GM18520 (cell line): ENCODE measurements at regions not wholly inside any gene's neighbourhood (a gene's known extent, or its start where the extent isn't known, plus 50 kb on each side); places are given as distances from the start of the nearest gene placed in this dataset.
"Not testable (repeated sequence)": the region's sequence is repeated elsewhere in the genome, so short reads cannot be mapped to it uniquely, and the experiment has no call there.

ENCODE experiments used
- ATAC-seq: cut with Tn5 transposase; IDR thresholded peaks from one replicate; pipeline ENCODE4 v1.9.1; 2021; ENCODE audit not compliant: unreplicated experiment

- no peak for ATAC-seq
Measured at GRCh38 chr9:31848505-31849285, 535.7 kb upstream of the ACO1 start.

GRCh38 chr9:31854187-31854586, 530.3 kb upstream of the ACO1 start:
- ATAC-seq: no peak

GRCh38 chr9:31868830-31869229, 515.6 kb upstream of the ACO1 start:
- no peak for ATAC-seq

GRCh38 chr9:31870276-31870675, 514.2 kb upstream of the ACO1 start:
- no peak for ATAC-seq

- no peak for ATAC-seq
Measured at GRCh38 chr9:31873722-31874121, 510.7 kb upstream of the ACO1 start.

- no peak for ATAC-seq
Measured at GRCh38 chr9:31894008-31894407, 490.4 kb upstream of the ACO1 start.

GRCh38 chr9:31908158-31908890, 476.1 kb upstream of the ACO1 start:
- peak; percentile 89 for ATAC-seq

GRCh38 chr9:31908891-31909480, 475.5 kb upstream of the ACO1 start:
- ATAC-seq: no peak

- no peak for ATAC-seq
Measured at GRCh38 chr9:31912636-31913035, 471.8 kb upstream of the ACO1 start.

- ATAC-seq: no peak
Measured at GRCh38 chr9:31916591-31917241, 467.7 kb upstream of the ACO1 start.

- not testable (repeated sequence) for ATAC-seq
Measured at GRCh38 chr9:31937737-31938136, 446.7 kb upstream of the ACO1 start.

- ATAC-seq: no peak
Measured at GRCh38 chr9:31950756-31951155, 433.7 kb upstream of the ACO1 start.

GRCh38 chr9:31958572-31958971, 425.9 kb upstream of the ACO1 start:
- ATAC-seq: no peak

- no peak for ATAC-seq
Measured at GRCh38 chr9:31969552-31969951, 414.9 kb upstream of the ACO1 start.

- ATAC-seq: no peak
Measured at GRCh38 chr9:31983895-31984294, 400.5 kb upstream of the ACO1 start.

GRCh38 chr9:31996331-31996730, 388.1 kb upstream of the ACO1 start:
- ATAC-seq: no peak

- no peak for ATAC-seq
Measured at GRCh38 chr9:32004431-32005076, 379.9 kb upstream of the ACO1 start.

GRCh38 chr9:32010322-32010721, 374.1 kb upstream of the ACO1 start:
- no peak for ATAC-seq

GRCh38 chr9:32011049-32011448, 373.4 kb upstream of the ACO1 start:
- no peak for ATAC-seq

- no peak for ATAC-seq
Measured at GRCh38 chr9:32015795-32016194, 368.6 kb upstream of the ACO1 start.

- no peak for ATAC-seq
Measured at GRCh38 chr9:32045513-32045912, 338.9 kb upstream of the ACO1 start.
